Left ventricle myocardium inferior (tissue), 1 donor: ENCODE measurements at regions not wholly inside any gene's neighbourhood (a gene's known extent, or its start where the extent isn't known, plus 50 kb on each side); places are given as distances from the start of the nearest gene placed in this dataset.

Experiments
- DNase-seq: peaks from one replicate; pipeline ENCODE4 v3.0.0-alpha.2; 2020
- H3K27ac ChIP-seq: fragments of 200-600 bp; replicated peaks from 2 replicates; pipeline ENCODE4 v1.8.0; 2021
- H3K27me3 ChIP-seq: fragments of 200-600 bp; 2 replicates; pipeline ENCODE4 v1.8.0; 2021; ENCODE audit warnings: low read depth
- H3K36me3 ChIP-seq: fragments of 200-600 bp; 2 replicates; pipeline ENCODE4 v1.8.0; 2021
- H3K4me1 ChIP-seq: fragments of 200-600 bp; 2 replicates; pipeline ENCODE4 v1.8.0; 2021
- H3K4me3 ChIP-seq: fragments of 200-600 bp; 2 replicates; pipeline ENCODE4 v1.8.0; 2021; ENCODE audit warnings: mild to moderate bottlenecking, moderate library complexity
- H3K9me3 ChIP-seq: fragments of 200-600 bp; replicated peaks from 2 replicates; pipeline ENCODE4 v1.8.0; 2021
- intact Hi-C: fragments of 100-400 bp; cut with micrococcal nuclease; formaldehyde crosslinking; loops from one replicate; pipeline ENCODE4 v1.11.0; 2022
- TF ChIP-seq, protein P1 (sequence below): fragments of 200-600 bp; IDR thresholded peaks from 2 replicates; pipeline ENCODE4 v1.8.0; 2021; ENCODE audit warnings: antibody characterized with exemption, mild to moderate bottlenecking, borderline replicate concordance
- donor health status: DM: no; HTN: yes; CAD: no; lungs with severe emphysema.

DNA sequence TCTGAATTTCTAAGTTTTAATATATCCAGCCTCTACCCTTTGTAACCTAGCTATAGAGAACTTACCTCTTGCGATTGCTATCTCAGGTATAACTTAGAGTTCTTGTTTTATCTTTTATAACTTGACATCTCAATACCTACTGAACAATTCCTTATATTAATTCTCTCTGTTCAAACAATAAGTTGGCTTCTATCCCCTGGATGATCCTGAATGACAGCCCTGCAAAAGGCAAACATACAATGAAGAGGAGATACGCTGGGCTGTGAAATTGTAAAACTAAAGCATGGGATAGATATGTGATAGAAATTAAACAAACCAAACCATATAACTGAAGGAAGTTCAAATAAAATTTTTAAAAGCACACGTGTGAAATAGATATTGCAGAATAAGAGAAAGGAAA, 513.6 kb upstream of the PTCHD4 start:
- H3K27me3 ChIP-seq = no peaks in the 10 kb centered on the region
- intact Hi-C loops = no loop called here
- H3K4me3 ChIP-seq = no peak overlapping the region
- TF ChIP-seq, protein P1, sequence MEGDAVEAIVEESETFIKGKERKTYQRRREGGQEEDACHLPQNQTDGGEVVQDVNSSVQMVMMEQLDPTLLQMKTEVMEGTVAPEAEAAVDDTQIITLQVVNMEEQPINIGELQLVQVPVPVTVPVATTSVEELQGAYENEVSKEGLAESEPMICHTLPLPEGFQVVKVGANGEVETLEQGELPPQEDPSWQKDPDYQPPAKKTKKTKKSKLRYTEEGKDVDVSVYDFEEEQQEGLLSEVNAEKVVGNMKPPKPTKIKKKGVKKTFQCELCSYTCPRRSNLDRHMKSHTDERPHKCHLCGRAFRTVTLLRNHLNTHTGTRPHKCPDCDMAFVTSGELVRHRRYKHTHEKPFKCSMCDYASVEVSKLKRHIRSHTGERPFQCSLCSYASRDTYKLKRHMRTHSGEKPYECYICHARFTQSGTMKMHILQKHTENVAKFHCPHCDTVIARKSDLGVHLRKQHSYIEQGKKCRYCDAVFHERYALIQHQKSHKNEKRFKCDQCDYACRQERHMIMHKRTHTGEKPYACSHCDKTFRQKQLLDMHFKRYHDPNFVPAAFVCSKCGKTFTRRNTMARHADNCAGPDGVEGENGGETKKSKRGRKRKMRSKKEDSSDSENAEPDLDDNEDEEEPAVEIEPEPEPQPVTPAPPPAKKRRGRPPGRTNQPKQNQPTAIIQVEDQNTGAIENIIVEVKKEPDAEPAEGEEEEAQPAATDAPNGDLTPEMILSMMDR = no peak
- no peak for DNase-seq
- H3K36me3 ChIP-seq = no peaks in the 10 kb centered on the region
- no peaks in the 10 kb centered on the region for H3K9me3 ChIP-seq
- H3K27ac ChIP-seq = no peak overlapping the region
- H3K4me1 ChIP-seq = no peaks in the 10 kb centered on the region

- Histone ChIP-seq H3K9me3 (peaks cover 21% of the 10 kb centered on the region), H3K36me3 (no peaks in the 10 kb centered on the region), H3K4me3 (no peak overlapping the region), H3K27me3 (no peaks in the 10 kb centered on the region), H3K4me1 (no peaks in the 10 kb centered on the region), H3K27ac (no peak overlapping the region)
- TF ChIP-seq, protein P1 = no peak
- intact Hi-C loops = no loop called here
- DNase-seq = no peak
These were observed 508.8 kb upstream of the PTCHD4 start for GRCh38 chr6:48619771-48620170.

DNA sequence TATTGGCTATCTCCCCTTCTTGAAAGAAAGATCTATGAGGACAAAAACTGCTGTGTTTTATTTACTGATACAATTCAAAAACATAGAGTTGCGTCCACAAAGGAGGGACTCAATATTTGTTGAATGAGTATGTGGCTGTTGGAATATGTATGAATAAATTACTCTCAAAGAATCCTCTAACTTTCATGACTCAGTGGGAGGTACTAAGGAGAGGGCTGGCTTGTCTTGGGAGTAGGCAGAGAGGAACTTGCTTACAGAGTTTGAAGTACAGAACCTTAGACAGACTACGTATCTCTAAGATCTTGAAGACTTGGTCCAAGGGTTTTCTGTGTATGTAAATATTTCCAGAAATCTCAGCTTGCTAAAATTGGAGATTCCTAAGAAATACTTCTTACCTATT, 504.0 kb upstream of the PTCHD4 start:
- no peaks in the 10 kb centered on the region for H3K36me3 ChIP-seq
- intact Hi-C loops = no loop called here

GRCh38 chr6:48614326-48614725, 503.3 kb upstream of the PTCHD4 start:
- Histone ChIP-seq H3K27me3 (no peaks in the 10 kb centered on the region), H3K4me1 (no peaks in the 10 kb centered on the region), H3K9me3 (peaks cover 21% of the 10 kb centered on the region), H3K36me3 (no peaks in the 10 kb centered on the region), H3K4me3 (no peak overlapping the region), H3K27ac (no peak overlapping the region)
- DNase-seq = no peak
- intact Hi-C loops = no loop called here
- TF ChIP-seq, protein P1 = no peak

More for the DNA sequence above, 504.0 kb upstream of the PTCHD4 start:
- Histone ChIP-seq H3K27me3 (no peaks in the 10 kb centered on the region), H3K4me3 (no peak overlapping the region), H3K27ac (no peak overlapping the region), H3K9me3 (peaks cover 21% of the 10 kb centered on the region), H3K4me1 (no peaks in the 10 kb centered on the region)
- no peak for DNase-seq
- TF ChIP-seq, protein P1 = no peak

DNA sequence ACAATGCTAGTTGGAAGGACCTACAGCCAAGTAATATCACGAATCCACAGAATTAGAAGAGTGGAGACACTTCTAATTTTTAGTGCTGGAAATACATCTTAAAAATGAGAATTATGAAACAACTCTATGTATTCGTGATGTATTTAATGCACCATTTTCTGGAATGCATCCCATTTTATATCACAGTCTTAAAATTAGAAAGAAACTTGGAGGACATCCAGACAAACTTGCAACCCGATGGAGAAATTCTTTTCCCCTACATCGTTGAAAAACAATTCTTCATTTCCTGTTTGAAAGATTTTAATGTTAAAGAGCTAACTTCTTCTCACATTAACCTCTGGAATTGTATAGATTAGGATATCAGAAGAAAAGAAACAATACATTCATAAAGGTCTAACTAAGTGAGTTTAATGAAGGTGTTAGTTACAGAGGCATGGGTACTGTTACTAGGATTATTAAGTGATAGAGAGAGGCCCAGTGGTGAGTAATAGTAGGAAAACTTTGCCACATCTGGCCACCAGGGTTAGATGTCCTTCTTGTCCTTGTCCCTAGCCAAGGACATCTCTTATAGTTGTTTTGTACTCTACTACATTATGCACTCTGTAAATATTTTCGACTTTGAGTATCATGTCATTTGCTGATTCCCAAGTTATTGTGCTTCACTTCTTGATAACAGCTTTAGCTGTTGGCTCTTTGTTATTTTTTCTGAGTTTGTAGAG, 502.4 kb upstream of the PTCHD4 start:
- Histone ChIP-seq H3K9me3 (peaks cover 20% of the 10 kb centered on the region), H3K4me1 (no peaks in the 10 kb centered on the region), H3K27me3 (no peaks in the 10 kb centered on the region), H3K36me3 (no peaks in the 10 kb centered on the region), H3K27ac (no peak overlapping the region), H3K4me3 (no peak overlapping the region)
- no peak for DNase-seq
- intact Hi-C loops = no loop called here
- TF ChIP-seq, protein P1 = no peak
